ENCODE measurements at regions not wholly inside any gene's neighbourhood (a gene's known extent, or its start where the extent isn't known, plus 50 kb on each side); places are given as distances from the start of the nearest gene placed in this dataset.

- ChIA-PET POLR2A (interaction anchor here (0.6 kb wide), 1 partner anchor 608 kb away, joined by 13 read pairs; no protein-coding TSS in a partner anchor), CTCF (no interaction called here)
- TF ChIP-seq CTCF (IDR thresholded peaks at IDR 0.05; ENCODE audit: low read depth, low read length): no peak
- Histone ChIP-seq H3K27ac (ENCODE audit: low read depth, low read length) (no peak overlapping the region), H3K27me3 (ENCODE audit: control insufficient read depth, insufficient read depth, low read length) (no peaks in the 10 kb centered on the region), H3K9me3 (ENCODE audit: control insufficient read depth, insufficient read depth, low read length) (no peaks in the 10 kb centered on the region), H3K4me3 (ENCODE audit: low read depth, low read length) (no peak overlapping the region)
- no peak for DNase-seq (ENCODE audit: low read depth, low spot score)
These were observed 93.7 kb downstream of the GADD45G start for GRCh38 chr9:89698411-89699005.

DNA sequence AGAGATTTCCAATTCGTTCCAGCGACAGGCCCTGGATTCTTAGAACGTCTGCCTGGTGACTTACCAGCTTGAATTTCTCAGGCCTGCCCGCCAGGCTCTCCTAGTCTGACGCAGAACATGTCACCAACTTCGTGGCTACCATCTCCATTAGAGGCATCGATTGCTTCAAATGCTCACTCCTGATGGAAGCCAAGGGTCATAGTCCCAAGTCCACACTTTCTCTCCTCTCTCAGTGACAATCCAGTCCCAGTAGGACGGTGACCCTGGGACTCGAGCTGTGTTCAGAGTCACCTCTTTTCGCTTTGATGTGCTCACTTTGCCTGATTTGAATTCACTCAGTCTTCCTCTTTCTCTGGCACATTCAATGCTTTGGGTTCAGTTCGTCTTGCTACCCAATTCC lies 94.8 kb downstream of the GADD45G start:
- H3K4me3 ChIP-seq (ENCODE audit: low read depth, low read length): no peak overlapping the region
- CTCF ChIA-PET: no interaction called here
- TF ChIP-seq CTCF (IDR thresholded peaks at IDR 0.05; ENCODE audit: low read depth, low read length): no peak
- no peaks in the 10 kb centered on the region for H3K27me3 ChIP-seq (ENCODE audit: control insufficient read depth, insufficient read depth, low read length)
- H3K9me3 ChIP-seq (ENCODE audit: control insufficient read depth, insufficient read depth, low read length): no peaks in the 10 kb centered on the region
- H3K27ac ChIP-seq (ENCODE audit: low read depth, low read length): no peak overlapping the region
- POLR2A ChIA-PET: no interaction called here
- no peak for DNase-seq (ENCODE audit: low read depth, low spot score)

DNA sequence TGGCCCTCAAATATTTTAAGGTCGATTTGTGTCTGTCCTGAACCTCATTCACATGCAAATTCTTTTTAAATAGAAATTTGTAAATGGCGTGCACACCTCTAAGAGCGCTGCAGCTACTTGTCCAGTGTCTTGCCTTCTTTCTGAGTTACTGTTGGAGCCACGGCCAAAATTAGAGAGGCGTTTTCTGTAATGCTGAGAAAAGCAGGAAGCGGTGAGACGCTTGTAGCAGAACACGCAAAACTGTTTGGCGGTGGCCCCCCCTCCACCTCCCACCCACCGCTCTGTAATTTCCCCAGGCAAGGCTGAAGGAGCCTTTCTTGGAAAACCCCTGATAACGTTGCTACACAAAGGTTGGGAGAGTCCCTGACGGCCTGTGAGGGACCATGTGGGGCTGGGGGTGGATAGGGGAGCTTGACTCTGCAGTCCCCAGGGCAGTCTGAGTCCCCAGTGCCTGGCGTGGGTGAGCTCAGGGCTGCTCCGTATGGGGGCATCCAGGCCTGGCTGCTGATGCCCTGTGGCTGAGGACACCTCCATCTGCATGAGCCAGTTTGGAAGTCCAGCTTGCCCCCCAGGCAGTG lies 96.5 kb downstream of the GADD45G start:
- POLR2A ChIA-PET: no interaction called here
- no peak overlapping the region for H3K4me3 ChIP-seq (ENCODE audit: low read depth, low read length)
- DNase-seq (ENCODE audit: low read depth, low spot score): no peak
- no peaks in the 10 kb centered on the region for H3K9me3 ChIP-seq (ENCODE audit: control insufficient read depth, insufficient read depth, low read length)
- CTCF ChIA-PET: no interaction called here
- no peaks in the 10 kb centered on the region for H3K27me3 ChIP-seq (ENCODE audit: control insufficient read depth, insufficient read depth, low read length)
- no peak overlapping the region for H3K27ac ChIP-seq (ENCODE audit: low read depth, low read length)
- TF ChIP-seq CTCF (IDR thresholded peaks at IDR 0.05; ENCODE audit: low read depth, low read length): no peak

GRCh38 chr9:89702401-89702800 lies 97.6 kb downstream of the GADD45G start:
- Histone ChIP-seq H3K9me3 (ENCODE audit: control insufficient read depth, insufficient read depth, low read length) (no peaks in the 10 kb centered on the region), H3K27ac (ENCODE audit: low read depth, low read length) (no peak overlapping the region), H3K4me3 (ENCODE audit: low read depth, low read length) (no peak overlapping the region), H3K27me3 (ENCODE audit: control insufficient read depth, insufficient read depth, low read length) (no peaks in the 10 kb centered on the region)
- ChIA-PET CTCF (interaction anchor here (1.3 kb wide), 1 partner anchor 105 kb away, joined by 3 read pairs; no protein-coding TSS in a partner anchor), POLR2A (no interaction called here)
- no peak for DNase-seq (ENCODE audit: low read depth, low spot score)
- TF ChIP-seq CTCF (IDR thresholded peaks at IDR 0.05; ENCODE audit: low read depth, low read length): no peak

DNA sequence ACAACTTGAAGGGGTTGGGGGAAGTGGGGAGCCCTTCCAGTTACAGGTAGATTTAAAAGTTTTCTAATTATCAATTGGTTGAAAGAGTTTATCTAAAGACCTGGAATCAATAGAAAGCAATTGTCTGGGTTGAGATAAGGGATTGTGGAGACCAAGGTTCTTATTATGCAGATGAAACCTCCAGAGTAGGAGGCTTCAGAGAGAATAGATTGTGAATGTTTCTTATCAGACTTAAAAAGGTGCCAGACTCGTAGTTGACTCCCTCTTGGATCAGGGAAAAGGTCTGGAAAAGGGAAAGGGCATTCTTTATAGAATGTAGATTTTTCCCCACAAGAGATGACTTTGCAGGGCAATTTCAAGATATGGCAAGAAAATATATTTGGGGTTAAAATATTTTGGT lies 100.8 kb downstream of the GADD45G start:
- Histone ChIP-seq H3K27me3 (ENCODE audit: control insufficient read depth, insufficient read depth, low read length) (no peaks in the 10 kb centered on the region), H3K9me3 (ENCODE audit: control insufficient read depth, insufficient read depth, low read length) (no peaks in the 10 kb centered on the region), H3K27ac (ENCODE audit: low read depth, low read length) (no peak overlapping the region), H3K4me3 (ENCODE audit: low read depth, low read length) (no peak overlapping the region)
- ChIA-PET CTCF (no interaction called here), POLR2A (no interaction called here)
- no peak for DNase-seq (ENCODE audit: low read depth, low spot score)
- no peak for TF ChIP-seq CTCF (IDR thresholded peaks at IDR 0.05; ENCODE audit: low read depth, low read length)

All from AG04450 (cell line).